B cell (primary cell): ENCODE measurements at regions not wholly inside any gene's neighbourhood (a gene's known extent, or its start where the extent isn't known, plus 50 kb on each side); places are given as distances from the start of the nearest gene placed in this dataset.

Experiments used
- ATAC-seq: fragments of 200-7000 bp; cut with Tn5 transposase; one replicate; pipeline ENCODE4 v1.10.0; 2021; ENCODE audit warnings: low read depth, mild to moderate bottlenecking, moderate number of reproducible peaks, moderate library complexity
- CTCF ChIA-PET: fragments of 350-600 bp; sonication (Branson Sonifier 250); formaldehyde crosslinking; loops from one replicate; lab custom pipeline; 2021; ENCODE audit warnings: antibody characterized with exemption, inconsistent platforms; lab: Charles Lee
- POLR2A ChIA-PET: fragments of 350-600 bp; sonication (Branson Sonifier 250); formaldehyde crosslinking; loops from one replicate; lab custom pipeline; 2021; ENCODE audit warnings: antibody characterized with exemption; lab: Charles Lee
- DNase-seq: peaks from one replicate; pipeline ENCODE4 v3.0.0; 2013
- H2AFZ ChIP-seq: 2 replicates; pipeline ENCODE4 v1.6.1; 2012; ENCODE audit warnings: mild to moderate bottlenecking, low read depth, low read length; ENCODE audit not compliant: insufficient read depth, poor library complexity, severe bottlenecking
- H3K27ac ChIP-seq, 2 donors: 1 replicate in 1 of 2; 2 replicates in 1 of 2; pipeline ENCODE4 v1.5.1; 2012 to 2013; ENCODE audit warnings: low read length in 2 of 2, mild to moderate bottlenecking in 2 of 2, moderate library complexity in 1 of 2
- H3K27me3 ChIP-seq, 4 experiments: fragments of 200-600 bp in 1 of 4; sonication (generic) in 1 of 4; replicated peaks in 1 of 4; 1 replicate in 2 of 4; 2 replicates in 2 of 4; pipeline versions ENCODE4 v1.6.1 to v1.7.0; 2013 to 2016; ENCODE audit warnings: low read length in 3 of 4, mild to moderate bottlenecking in 2 of 4, mixed read lengths in 1 of 4, moderate library complexity in 1 of 4; ENCODE audit not compliant: insufficient read depth in 4 of 4, control insufficient read depth in 3 of 4; ENCODE audit errors: control extremely low read depth in 1 of 4
- H3K36me3 ChIP-seq, 2 experiments: replicated peaks in 1 of 2; 1 replicate in 1 of 2; 2 replicates in 1 of 2; pipeline versions ENCODE4 v1.6.1 to v1.7.1; 2013; ENCODE audit warnings: low read length in 1 of 2; ENCODE audit not compliant: insufficient read depth in 2 of 2, control insufficient read depth in 1 of 2; ENCODE audit errors: control extremely low read depth in 1 of 2, extremely low read depth in 1 of 2
- H3K4me1 ChIP-seq, 2 donors: fragments of 200-600 bp in 1 of 2; sonication (generic) in 1 of 2; 1 replicate in 1 of 2; 2 replicates in 1 of 2; pipeline versions ENCODE4 v1.5.1 to v1.6.1; 2013 to 2017; ENCODE audit warnings: low read length in 2 of 2; ENCODE audit not compliant: control insufficient read depth in 2 of 2, insufficient read depth in 2 of 2
- H3K4me2 ChIP-seq: replicated peaks from 2 replicates; pipeline ENCODE3; 2012; ENCODE audit warnings: mild to moderate bottlenecking, low read depth, low read length; ENCODE audit not compliant: poor library complexity, severe bottlenecking
- H3K4me3 ChIP-seq, 5 experiments: fragments of 200-600 bp in 1 of 5; sonication (generic) in 1 of 5; 1 replicate in 3 of 5; 2 replicates in 2 of 5; pipeline versions ENCODE4 v1.5.1 to v1.7.0; 2011 to 2016; ENCODE audit warnings: low read length in 4 of 5, mild to moderate bottlenecking in 4 of 5, low read depth in 2 of 5, control low read depth in 1 of 5, moderate library complexity in 1 of 5; ENCODE audit not compliant: insufficient read depth in 1 of 5; ENCODE audit errors: control extremely low read depth in 1 of 5, extremely low read depth in 1 of 5
- H3K79me2 ChIP-seq: fragments of 200-600 bp; sonication (generic); one replicate; pipeline ENCODE4 v1.6.0; 2016; ENCODE audit warnings: low read length; ENCODE audit not compliant: control insufficient read depth, insufficient read depth
- H3K9ac ChIP-seq: fragments of 200-600 bp; sonication (generic); 2 replicates; pipeline ENCODE4 v1.6.1; 2017; ENCODE audit warnings: mild to moderate bottlenecking, low read length, moderate library complexity
- H3K9me3 ChIP-seq, 3 donors: one replicate each; pipeline versions ENCODE4 v1.6.1 to v1.7.1; 2013; ENCODE audit warnings: low read length in 2 of 3; ENCODE audit not compliant: control insufficient read depth in 2 of 3, insufficient read depth in 1 of 3; ENCODE audit errors: control extremely low read depth in 1 of 3
- H4K20me1 ChIP-seq: 2 replicates; pipeline ENCODE4 v1.6.0; 2012; ENCODE audit warnings: mild to moderate bottlenecking, low read length; ENCODE audit not compliant: insufficient read depth, control insufficient read depth, poor library complexity, severe bottlenecking
- H3K27ac Mint-ChIP-seq: one replicate; pipeline ENCODE4 v1.8.0; 2021; ENCODE audit warnings: mixed read lengths
- H3K27me3 Mint-ChIP-seq: one replicate; pipeline ENCODE4 v1.8.0; 2021; ENCODE audit warnings: mixed read lengths
- H3K4me1 Mint-ChIP-seq: one replicate; pipeline ENCODE4 v1.8.0; 2021; ENCODE audit warnings: mixed read lengths
- H3K4me3 Mint-ChIP-seq: one replicate; pipeline ENCODE4 v1.8.0; 2021; ENCODE audit warnings: mixed read lengths
- H3K9me3 Mint-ChIP-seq: one replicate; pipeline ENCODE4 v1.8.0; 2022; ENCODE audit warnings: mixed read lengths; ENCODE audit not compliant: insufficient read depth
- EZH2 ChIP-seq: IDR thresholded peaks from 2 replicates; pipeline ENCODE4 v1.6.1; 2012; ENCODE audit warnings: borderline replicate concordance, low read depth, mild to moderate bottlenecking, moderate library complexity, low read length; ENCODE audit not compliant: insufficient read depth, poor library complexity, severe bottlenecking
- intact Hi-C: fragments of 100-400 bp; cut with micrococcal nuclease; formaldehyde crosslinking; loops from one replicate; pipeline ENCODE4 v1.10.0; 2022
- TF ChIP-seq, protein P1 (sequence below): fragments of 200-600 bp; IDR thresholded peaks from one replicate; pipeline ENCODE4 v1.8.0; 2022; ENCODE audit warnings: antibody characterized with exemption, mild to moderate bottlenecking

DNA sequence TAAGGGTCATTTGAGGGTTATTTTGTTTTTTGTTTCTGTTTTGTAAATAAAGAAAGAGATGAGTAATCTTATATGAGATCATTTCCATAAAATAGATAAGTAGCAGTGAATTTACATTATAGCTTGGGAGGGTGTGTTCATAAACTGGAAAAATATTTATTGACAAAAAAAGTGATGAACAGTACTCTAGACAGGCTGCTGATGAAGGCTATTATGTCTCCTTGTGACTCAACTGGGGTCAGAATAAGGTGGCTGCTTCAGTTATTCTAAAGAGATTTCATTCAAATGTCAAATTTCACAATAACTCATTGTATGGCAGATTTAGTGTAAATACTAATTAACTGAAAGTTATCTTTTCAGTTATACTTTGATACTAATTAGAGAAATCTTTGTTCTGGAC, 251.1 kb upstream of the CMC1 start:
- Histone ChIP-seq H3K9me3 (no peaks in the 10 kb centered on the region), H2AFZ (no peak overlapping the region), H3K9ac (no peak overlapping the region), H3K4me2 (no peak overlapping the region), H4K20me1 (no peaks in the 10 kb centered on the region), H3K27ac (no peak overlapping the region), H3K4me1 (no peaks in the 10 kb centered on the region), H3K27me3 (no peaks in the 10 kb centered on the region), H3K79me2 (no peaks in the 10 kb centered on the region), H3K36me3 (no peaks in the 10 kb centered on the region), H3K4me3 (no peak overlapping the region)
- ChIA-PET CTCF (no interaction called here), POLR2A (no interaction called here)
- no peak for DNase-seq
- Mint-ChIP-seq H3K27ac (no peak overlapping the region), H3K9me3 (no peaks in the 10 kb centered on the region), H3K27me3 (no peaks in the 10 kb centered on the region), H3K4me3 (no peak overlapping the region), H3K4me1 (no peaks in the 10 kb centered on the region)
- intact Hi-C loops = no loop called here
- TF ChIP-seq EZH2 = no peak
- TF ChIP-seq, protein P1, sequence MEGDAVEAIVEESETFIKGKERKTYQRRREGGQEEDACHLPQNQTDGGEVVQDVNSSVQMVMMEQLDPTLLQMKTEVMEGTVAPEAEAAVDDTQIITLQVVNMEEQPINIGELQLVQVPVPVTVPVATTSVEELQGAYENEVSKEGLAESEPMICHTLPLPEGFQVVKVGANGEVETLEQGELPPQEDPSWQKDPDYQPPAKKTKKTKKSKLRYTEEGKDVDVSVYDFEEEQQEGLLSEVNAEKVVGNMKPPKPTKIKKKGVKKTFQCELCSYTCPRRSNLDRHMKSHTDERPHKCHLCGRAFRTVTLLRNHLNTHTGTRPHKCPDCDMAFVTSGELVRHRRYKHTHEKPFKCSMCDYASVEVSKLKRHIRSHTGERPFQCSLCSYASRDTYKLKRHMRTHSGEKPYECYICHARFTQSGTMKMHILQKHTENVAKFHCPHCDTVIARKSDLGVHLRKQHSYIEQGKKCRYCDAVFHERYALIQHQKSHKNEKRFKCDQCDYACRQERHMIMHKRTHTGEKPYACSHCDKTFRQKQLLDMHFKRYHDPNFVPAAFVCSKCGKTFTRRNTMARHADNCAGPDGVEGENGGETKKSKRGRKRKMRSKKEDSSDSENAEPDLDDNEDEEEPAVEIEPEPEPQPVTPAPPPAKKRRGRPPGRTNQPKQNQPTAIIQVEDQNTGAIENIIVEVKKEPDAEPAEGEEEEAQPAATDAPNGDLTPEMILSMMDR = no peak
- ATAC-seq = no peak

DNA sequence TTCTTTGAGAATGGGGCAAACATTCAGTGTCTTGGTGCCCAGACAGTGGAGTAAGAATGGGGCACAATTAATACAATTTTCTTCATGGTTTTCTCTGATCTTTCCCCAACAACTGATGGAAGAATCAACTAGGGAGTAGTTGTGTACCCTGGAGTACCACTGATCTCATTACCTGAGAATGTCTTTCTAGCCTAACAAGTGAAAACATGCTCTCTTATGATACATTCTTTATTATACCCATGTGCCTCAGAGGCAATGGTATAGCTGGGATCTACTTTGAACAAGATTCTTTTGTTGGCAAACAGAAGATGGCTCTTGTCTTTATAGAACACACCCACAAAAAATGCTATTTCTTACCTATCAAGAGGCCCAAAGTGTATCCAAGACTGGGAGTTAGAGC, 250.6 kb upstream of the CMC1 start:
- Histone ChIP-seq H3K4me3 (no peak overlapping the region), H3K27ac (no peak overlapping the region), H3K36me3 (no peaks in the 10 kb centered on the region), H3K4me1 (no peaks in the 10 kb centered on the region), H4K20me1 (no peaks in the 10 kb centered on the region), H2AFZ (no peak overlapping the region), H3K4me2 (no peak overlapping the region), H3K9me3 (no peaks in the 10 kb centered on the region), H3K27me3 (no peaks in the 10 kb centered on the region), H3K79me2 (no peaks in the 10 kb centered on the region), H3K9ac (no peak overlapping the region)
- POLR2A ChIA-PET = no interaction called here
- DNase-seq (no peak), ATAC-seq (no peak)
- Mint-ChIP-seq H3K9me3 (no peaks in the 10 kb centered on the region), H3K27ac (no peak overlapping the region), H3K27me3 (no peaks in the 10 kb centered on the region), H3K4me1 (no peaks in the 10 kb centered on the region), H3K4me3 (no peak overlapping the region)
- TF ChIP-seq, protein P1 = no peak
- TF ChIP-seq EZH2 = no peak
- intact Hi-C loops = no loop called here
- CTCF ChIA-PET = no interaction called here
